A172 (cell line): ENCODE measurements at regions not wholly inside any gene's neighbourhood (a gene's known extent, or its start where the extent isn't known, plus 50 kb on each side); places are given as distances from the start of the nearest gene placed in this dataset.
"Not testable (repeated sequence)": the region's sequence is repeated elsewhere in the genome, so short reads cannot be mapped to it uniquely, and the experiment has no call there.

Experiments
- DNase-seq: peaks from one replicate; pipeline ENCODE4 v3.0.0-alpha.2; 2015; ENCODE audit warnings: low spot score

GRCh38 chr16:65737831-65738230 lies 616.0 kb upstream of the CDH11 start:
- no peak for DNase-seq

GRCh38 chr16:65735615-65736014 lies 613.8 kb upstream of the CDH11 start:
- DNase-seq: peak; percentile 30

GRCh38 chr16:65733721-65734120 lies 611.9 kb upstream of the CDH11 start:
- no peak for DNase-seq

- peak; percentile 76 for DNase-seq
Measured at GRCh38 chr16:65731833-65732232, 610.0 kb upstream of the CDH11 start.

DNA sequence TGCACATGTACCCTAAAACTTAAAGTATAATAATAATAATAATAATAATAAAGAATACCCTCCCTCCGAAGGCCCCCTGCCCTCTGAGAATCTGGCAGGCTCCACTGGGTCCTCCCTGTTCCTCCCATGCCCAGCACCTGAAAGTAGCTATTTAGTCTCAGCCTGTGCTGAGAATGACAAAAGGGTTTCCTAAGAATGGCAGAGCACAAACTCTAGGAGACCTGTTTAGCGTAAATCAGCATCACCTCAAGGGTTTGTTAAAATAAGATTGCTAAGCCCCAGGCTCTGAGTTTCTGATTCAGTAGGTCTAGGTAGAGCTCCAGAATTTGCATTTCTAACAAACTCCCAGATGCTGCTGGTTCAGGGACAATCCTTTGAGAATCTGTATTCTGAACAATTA lies 606.8 kb upstream of the CDH11 start:
- DNase-seq: no peak

- DNase-seq: peak; percentile 20
Measured at GRCh38 chr16:65728167-65728566, 606.3 kb upstream of the CDH11 start.

DNA sequence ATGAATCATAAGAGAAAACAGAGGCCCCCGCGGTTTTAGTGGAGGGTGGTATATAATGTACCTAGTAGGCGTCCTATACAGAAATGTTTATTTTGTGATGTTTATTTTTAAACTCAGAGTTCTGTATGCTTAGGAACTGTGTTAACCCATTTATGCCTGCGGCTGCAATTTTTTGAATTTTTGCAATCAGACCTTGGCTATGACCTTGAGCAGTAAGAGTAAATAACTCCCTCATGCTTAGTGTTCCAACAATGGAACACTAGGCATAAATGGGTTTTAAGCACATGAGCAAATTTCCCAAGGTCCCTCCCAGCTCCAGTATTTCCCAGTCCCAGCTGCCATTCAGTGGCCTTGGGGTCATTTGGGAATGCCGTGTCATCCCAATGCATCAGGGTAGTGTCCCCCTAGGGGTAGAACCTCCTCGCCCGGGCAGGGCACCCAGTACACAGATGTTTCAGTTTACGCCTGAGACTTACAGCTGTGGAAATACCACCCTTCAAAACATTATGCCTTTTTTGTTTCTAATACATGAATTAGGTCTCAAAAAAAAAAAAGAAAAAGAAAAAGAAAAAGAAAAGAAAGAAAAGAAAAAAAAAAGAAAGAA lies 605.8 kb upstream of the CDH11 start:
- no peak for DNase-seq

DNA sequence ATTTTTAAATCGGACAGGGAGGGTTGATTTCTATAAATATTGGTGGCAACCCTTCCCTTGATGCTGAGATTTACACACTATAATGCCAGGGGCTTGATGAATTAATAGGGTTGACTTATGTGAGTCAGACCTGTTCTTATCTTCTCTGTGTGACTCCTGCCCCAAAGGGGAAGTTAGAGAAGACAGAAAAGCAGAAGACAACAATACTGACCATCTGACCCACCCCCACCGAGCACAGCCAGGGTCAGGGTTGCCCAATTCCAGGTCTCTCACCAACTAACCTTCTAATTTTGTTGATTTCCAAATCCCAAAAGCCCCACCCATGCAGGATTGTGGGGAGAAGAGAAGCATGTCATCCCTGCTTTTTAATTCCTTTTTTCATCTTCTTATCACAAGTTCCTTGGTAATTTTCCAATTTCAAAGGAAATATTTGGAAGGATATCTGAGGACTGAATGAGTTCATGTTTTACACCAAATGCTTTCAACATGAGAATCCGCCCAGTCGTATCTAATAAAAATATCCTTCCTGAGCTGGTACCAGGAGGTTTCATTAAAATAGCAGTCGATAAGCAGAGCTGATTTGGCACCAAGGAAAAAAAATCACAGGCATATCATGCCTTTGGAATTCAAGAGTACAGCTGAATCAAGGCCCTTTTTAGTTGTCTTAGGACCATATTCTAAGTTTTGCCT lies 603.4 kb upstream of the CDH11 start:
- peak; percentile 92 for DNase-seq

- no peak for DNase-seq
Measured at GRCh38 chr16:65722429-65722828, 600.6 kb upstream of the CDH11 start.

GRCh38 chr16:65717846-65718245 lies 596.0 kb upstream of the CDH11 start:
- DNase-seq: no peak

- no peak for DNase-seq
Measured at GRCh38 chr16:65716737-65717700, 595.2 kb upstream of the CDH11 start.

- DNase-seq: no peak
Measured at GRCh38 chr16:65713181-65713808, 591.4 kb upstream of the CDH11 start.

- DNase-seq: no peak
Measured at GRCh38 chr16:65710107-65710506, 588.2 kb upstream of the CDH11 start.

- no peak for DNase-seq
Measured at GRCh38 chr16:65704866-65705265, 583.0 kb upstream of the CDH11 start.

- no peak for DNase-seq
Measured at GRCh38 chr16:65702707-65703402, 581.0 kb upstream of the CDH11 start.

DNA sequence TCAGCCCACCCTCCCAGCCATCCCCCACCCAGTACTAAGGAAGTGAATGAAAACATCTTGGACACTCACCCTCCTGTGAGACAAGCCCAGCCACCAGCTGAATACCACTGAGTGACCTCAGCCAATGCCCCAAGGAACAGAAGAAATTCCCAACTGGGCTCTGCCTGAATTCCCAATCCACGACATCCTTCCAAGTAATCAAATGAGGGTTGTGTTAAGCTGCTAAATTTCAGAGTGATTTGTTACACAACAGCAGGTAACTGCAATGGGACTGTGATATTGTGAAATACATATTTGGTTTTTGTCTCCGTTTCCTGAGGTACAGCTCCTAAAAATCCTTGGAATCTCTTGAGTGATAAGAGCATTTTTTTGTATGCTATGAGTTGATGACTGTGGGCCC lies 578.7 kb upstream of the CDH11 start:
- no peak for DNase-seq

GRCh38 chr16:65698791-65699321 lies 577.0 kb upstream of the CDH11 start:
- DNase-seq: peak; percentile 30

DNA sequence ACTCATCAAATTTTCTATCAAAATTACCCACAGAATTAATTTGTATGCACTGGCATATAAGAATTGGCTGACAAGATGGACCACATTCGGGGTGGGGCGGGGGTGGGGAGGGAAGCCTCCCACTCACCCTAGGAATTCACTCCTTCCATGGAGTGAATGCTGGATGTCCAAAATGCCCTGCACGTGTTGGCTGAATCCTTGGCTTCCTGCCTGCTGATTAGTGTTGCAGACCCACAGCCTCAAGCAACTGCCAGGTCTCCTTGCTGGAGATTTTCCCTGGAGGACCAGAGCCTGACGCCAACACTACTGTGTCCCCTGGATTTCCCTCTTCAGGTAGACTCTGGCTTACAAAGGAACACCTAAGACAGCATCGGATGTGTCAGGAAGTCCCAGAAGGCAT lies 575.7 kb upstream of the CDH11 start:
- DNase-seq: no peak

DNA sequence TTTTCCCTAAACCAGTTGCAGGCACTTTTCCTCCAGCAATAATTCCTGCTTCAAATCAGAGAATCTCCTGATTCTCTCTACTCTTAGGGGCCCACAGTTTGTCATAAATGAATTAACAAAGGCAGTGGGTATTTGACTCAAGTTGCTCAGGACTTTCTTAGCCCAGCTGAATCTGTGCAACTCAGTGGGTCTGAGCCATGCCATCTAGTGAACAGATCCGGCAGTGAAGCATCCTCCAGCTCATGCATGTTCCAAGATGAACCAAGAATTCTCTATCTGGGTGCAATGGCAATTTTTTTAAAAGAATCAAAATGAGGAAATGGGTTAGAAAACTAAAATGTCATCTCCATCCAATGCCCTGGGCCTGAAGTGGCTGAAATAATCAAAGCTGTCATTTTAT lies 575.2 kb upstream of the CDH11 start:
- no peak for DNase-seq

- not testable (repeated sequence) for DNase-seq
Measured at GRCh38 chr16:65691846-65692245, 570.0 kb upstream of the CDH11 start.

DNA sequence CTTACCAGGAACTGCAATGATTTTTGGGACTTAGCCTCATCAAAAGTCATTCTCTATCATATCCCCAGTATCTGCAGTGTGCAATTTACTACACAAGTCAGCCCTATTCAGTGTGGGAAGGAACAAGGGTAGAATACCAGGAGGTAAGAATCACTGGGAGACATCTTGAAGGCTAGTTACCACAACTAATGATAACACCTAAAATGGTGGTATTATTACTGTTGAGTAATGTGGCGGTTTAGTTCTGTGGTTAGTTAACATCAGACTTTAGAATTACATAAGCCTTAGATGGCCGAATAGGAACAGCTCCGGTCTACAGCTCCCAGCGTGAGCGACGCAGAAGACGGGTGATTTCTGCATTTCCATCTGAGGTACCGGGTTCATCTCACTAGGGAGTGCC lies 567.9 kb upstream of the CDH11 start:
- no peak for DNase-seq
